CD4-positive, alpha-beta T cell treated with Interleukin-21 for 1 hour (primary cell): ENCODE measurements at regions not wholly inside any gene's neighbourhood (a gene's known extent, or its start where the extent isn't known, plus 50 kb on each side); places are given as distances from the start of the nearest gene placed in this dataset.
"Not testable (repeated sequence)": the region's sequence is repeated elsewhere in the genome, so short reads cannot be mapped to it uniquely, and the experiment has no call there.

ENCODE experiments used
- DNase-seq: peaks from one replicate; pipeline ENCODE4 v3.0.0-alpha.2; 2020

GRCh38 chr6:67887747-67888545 lies 747.1 kb upstream of the ADGRB3 start:
- DNase-seq: no peak

- no peak for DNase-seq
Measured at GRCh38 chr6:67887419-67887746, 747.7 kb upstream of the ADGRB3 start.

GRCh38 chr6:67886840-67887292 lies 748.2 kb upstream of the ADGRB3 start:
- no peak for DNase-seq

- DNase-seq: no peak
Measured at GRCh38 chr6:67886036-67886707, 748.9 kb upstream of the ADGRB3 start.

GRCh38 chr6:67885081-67886033 lies 749.7 kb upstream of the ADGRB3 start:
- DNase-seq: no peak

GRCh38 chr6:67884442-67884841 lies 750.6 kb upstream of the ADGRB3 start:
- no peak for DNase-seq

- no peak for DNase-seq
Measured at GRCh38 chr6:67883500-67884366, 751.3 kb upstream of the ADGRB3 start.

- DNase-seq: no peak
Measured at GRCh38 chr6:67882436-67883311, 752.4 kb upstream of the ADGRB3 start.

- DNase-seq: no peak
Measured at GRCh38 chr6:67881706-67882065, 753.4 kb upstream of the ADGRB3 start.

- DNase-seq: no peak
Measured at GRCh38 chr6:67880939-67881705, 754.0 kb upstream of the ADGRB3 start.

- not testable (repeated sequence) for DNase-seq
Measured at GRCh38 chr6:67880343-67880742, 754.7 kb upstream of the ADGRB3 start.

GRCh38 chr6:67879928-67880327 lies 755.2 kb upstream of the ADGRB3 start:
- DNase-seq: not testable (repeated sequence)

GRCh38 chr6:67879105-67879904 lies 755.8 kb upstream of the ADGRB3 start:
- not testable (repeated sequence) for DNase-seq

- not testable (repeated sequence) for DNase-seq
Measured at GRCh38 chr6:67878216-67878615, 756.9 kb upstream of the ADGRB3 start.

GRCh38 chr6:67877288-67877687 lies 757.8 kb upstream of the ADGRB3 start:
- DNase-seq: no peak

- no peak for DNase-seq
Measured at GRCh38 chr6:67875877-67876383, 759.2 kb upstream of the ADGRB3 start.

- DNase-seq: no peak
Measured at GRCh38 chr6:67870321-67870720, 764.8 kb upstream of the ADGRB3 start.

- no peak for DNase-seq
Measured at GRCh38 chr6:67863346-67863745, 771.7 kb upstream of the ADGRB3 start.

GRCh38 chr6:67854098-67854497 lies 781.0 kb upstream of the ADGRB3 start:
- no peak for DNase-seq
